GM23338 (cell line): ENCODE measurements at regions not wholly inside any gene's neighbourhood (a gene's known extent, or its start where the extent isn't known, plus 50 kb on each side); places are given as distances from the start of the nearest gene placed in this dataset.

ENCODE experiments used
- CREB1 ChIP-seq: fragments of 250-450 bp; sonication (Bioruptor Pico); IDR thresholded peaks from 2 replicates; pipeline ENCODE4 v1.5.0; 2020; ENCODE audit warnings: low read depth, mild to moderate bottlenecking, moderate library complexity
- EZH2 ChIP-seq: fragments of 200-600 bp; sonication (generic); IDR thresholded peaks from one replicate; pipeline ENCODE4 v1.8.0; 2017; ENCODE audit warnings: antibody characterized with exemption, mild to moderate bottlenecking, low read depth; ENCODE audit not compliant: unreplicated experiment
- POLR2AphosphoS5 ChIP-seq: IDR thresholded peaks from 2 replicates; pipeline ENCODE4 v1.6.1; 2016; ENCODE audit warnings: antibody characterized with exemption, low read depth
- TF ChIP-seq, protein P1 (sequence below): IDR thresholded peaks from one replicate; pipeline ENCODE4 v1.6.1; 2018; ENCODE audit warnings: antibody characterized with exemption; ENCODE audit not compliant: unreplicated experiment
- TF ChIP-seq, protein P2 (sequence below), 2 experiments: fragments of 200-600 bp in 1 of 2; sonication (generic) in 1 of 2; conservative IDR thresholded peaks; 2 replicates each; pipeline versions ENCODE4 v1.5.1 to v1.6.1; 2016 to 2017; ENCODE audit warnings: antibody characterized with exemption in 2 of 2, low read depth in 2 of 2, mild to moderate bottlenecking in 2 of 2, moderate library complexity in 1 of 2

DNA sequence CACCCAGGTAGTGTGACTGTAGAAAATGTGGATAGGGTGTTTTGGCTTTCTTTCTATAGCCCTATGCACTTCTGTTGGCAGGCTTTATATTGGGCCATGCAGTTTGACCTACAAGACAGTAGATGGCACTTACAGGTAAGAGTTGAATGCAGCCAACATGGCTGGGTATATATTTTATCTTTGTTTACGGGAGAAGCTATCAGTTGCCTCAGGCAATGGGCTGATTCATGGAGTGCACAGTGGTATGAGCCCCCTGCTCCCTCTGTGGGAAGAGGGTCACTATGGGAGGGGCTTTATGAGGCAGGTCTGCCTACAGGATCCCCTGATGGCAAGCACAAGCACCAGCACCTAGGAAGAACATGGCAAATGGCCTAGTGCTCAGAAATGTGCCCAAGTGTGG lies 301.2 kb upstream of the CDIN1 start:
- no peak for TF ChIP-seq EZH2
- TF ChIP-seq, protein P1, sequence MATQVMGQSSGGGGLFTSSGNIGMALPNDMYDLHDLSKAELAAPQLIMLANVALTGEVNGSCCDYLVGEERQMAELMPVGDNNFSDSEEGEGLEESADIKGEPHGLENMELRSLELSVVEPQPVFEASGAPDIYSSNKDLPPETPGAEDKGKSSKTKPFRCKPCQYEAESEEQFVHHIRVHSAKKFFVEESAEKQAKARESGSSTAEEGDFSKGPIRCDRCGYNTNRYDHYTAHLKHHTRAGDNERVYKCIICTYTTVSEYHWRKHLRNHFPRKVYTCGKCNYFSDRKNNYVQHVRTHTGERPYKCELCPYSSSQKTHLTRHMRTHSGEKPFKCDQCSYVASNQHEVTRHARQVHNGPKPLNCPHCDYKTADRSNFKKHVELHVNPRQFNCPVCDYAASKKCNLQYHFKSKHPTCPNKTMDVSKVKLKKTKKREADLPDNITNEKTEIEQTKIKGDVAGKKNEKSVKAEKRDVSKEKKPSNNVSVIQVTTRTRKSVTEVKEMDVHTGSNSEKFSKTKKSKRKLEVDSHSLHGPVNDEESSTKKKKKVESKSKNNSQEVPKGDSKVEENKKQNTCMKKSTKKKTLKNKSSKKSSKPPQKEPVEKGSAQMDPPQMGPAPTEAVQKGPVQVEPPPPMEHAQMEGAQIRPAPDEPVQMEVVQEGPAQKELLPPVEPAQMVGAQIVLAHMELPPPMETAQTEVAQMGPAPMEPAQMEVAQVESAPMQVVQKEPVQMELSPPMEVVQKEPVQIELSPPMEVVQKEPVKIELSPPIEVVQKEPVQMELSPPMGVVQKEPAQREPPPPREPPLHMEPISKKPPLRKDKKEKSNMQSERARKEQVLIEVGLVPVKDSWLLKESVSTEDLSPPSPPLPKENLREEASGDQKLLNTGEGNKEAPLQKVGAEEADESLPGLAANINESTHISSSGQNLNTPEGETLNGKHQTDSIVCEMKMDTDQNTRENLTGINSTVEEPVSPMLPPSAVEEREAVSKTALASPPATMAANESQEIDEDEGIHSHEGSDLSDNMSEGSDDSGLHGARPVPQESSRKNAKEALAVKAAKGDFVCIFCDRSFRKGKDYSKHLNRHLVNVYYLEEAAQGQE: no peak
- TF ChIP-seq, protein P2, sequence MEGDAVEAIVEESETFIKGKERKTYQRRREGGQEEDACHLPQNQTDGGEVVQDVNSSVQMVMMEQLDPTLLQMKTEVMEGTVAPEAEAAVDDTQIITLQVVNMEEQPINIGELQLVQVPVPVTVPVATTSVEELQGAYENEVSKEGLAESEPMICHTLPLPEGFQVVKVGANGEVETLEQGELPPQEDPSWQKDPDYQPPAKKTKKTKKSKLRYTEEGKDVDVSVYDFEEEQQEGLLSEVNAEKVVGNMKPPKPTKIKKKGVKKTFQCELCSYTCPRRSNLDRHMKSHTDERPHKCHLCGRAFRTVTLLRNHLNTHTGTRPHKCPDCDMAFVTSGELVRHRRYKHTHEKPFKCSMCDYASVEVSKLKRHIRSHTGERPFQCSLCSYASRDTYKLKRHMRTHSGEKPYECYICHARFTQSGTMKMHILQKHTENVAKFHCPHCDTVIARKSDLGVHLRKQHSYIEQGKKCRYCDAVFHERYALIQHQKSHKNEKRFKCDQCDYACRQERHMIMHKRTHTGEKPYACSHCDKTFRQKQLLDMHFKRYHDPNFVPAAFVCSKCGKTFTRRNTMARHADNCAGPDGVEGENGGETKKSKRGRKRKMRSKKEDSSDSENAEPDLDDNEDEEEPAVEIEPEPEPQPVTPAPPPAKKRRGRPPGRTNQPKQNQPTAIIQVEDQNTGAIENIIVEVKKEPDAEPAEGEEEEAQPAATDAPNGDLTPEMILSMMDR (conservative IDR thresholded peaks at IDR 0.05; ENCODE audit: low read depth in 2 of 2): peak; percentile 56 to 58
- TF ChIP-seq POLR2AphosphoS5: no peak
- TF ChIP-seq CREB1 (CRISPR knock-in tag): no peak
